GF-D8 (cell line): ENCODE measurements at regions not wholly inside any gene's neighbourhood (a gene's known extent, or its start where the extent isn't known, plus 50 kb on each side); places are given as distances from the start of the nearest gene placed in this dataset.

Experiments used
- DNase-seq: peaks from one replicate; lab custom pipeline; 2025; lab: John Stamatoyannopoulos, UW

GRCh38 chr4:14446311-14446710 is 556.0 kb upstream of the CPEB2 start:
- DNase-seq: no peak

GRCh38 chr4:14446904-14447303 is 555.4 kb upstream of the CPEB2 start:
- no peak for DNase-seq

- no peak for DNase-seq
These were observed 553.0 kb upstream of the CPEB2 start for GRCh38 chr4:14449308-14449707.

- no peak for DNase-seq
These were observed 550.3 kb upstream of the CPEB2 start for GRCh38 chr4:14452001-14452400.

- DNase-seq: no peak
These were observed 549.5 kb upstream of the CPEB2 start for GRCh38 chr4:14452764-14453163.

GRCh38 chr4:14458463-14458862 is 543.8 kb upstream of the CPEB2 start:
- no peak for DNase-seq

- no peak for DNase-seq
These were observed 537.2 kb upstream of the CPEB2 start for GRCh38 chr4:14465057-14465456.

GRCh38 chr4:14465507-14465906 is 536.8 kb upstream of the CPEB2 start:
- DNase-seq: no peak

GRCh38 chr4:14478504-14478903 is 523.8 kb upstream of the CPEB2 start:
- no peak for DNase-seq

- no peak for DNase-seq
These were observed 505.9 kb upstream of the CPEB2 start for GRCh38 chr4:14496408-14496807.

GRCh38 chr4:14496969-14497368 is 505.3 kb upstream of the CPEB2 start:
- no peak for DNase-seq

GRCh38 chr4:14504162-14504561 is 498.1 kb upstream of the CPEB2 start:
- no peak for DNase-seq

- DNase-seq: no peak
These were observed 488.8 kb upstream of the CPEB2 start for GRCh38 chr4:14513471-14513870.

- no peak for DNase-seq
These were observed 486.7 kb upstream of the CPEB2 start for GRCh38 chr4:14515556-14515955.

GRCh38 chr4:14518136-14518535 is 484.1 kb upstream of the CPEB2 start:
- no peak for DNase-seq

- no peak for DNase-seq
These were observed 482.1 kb upstream of the CPEB2 start for GRCh38 chr4:14520171-14520570.

- no peak for DNase-seq
These were observed 478.0 kb upstream of the CPEB2 start for GRCh38 chr4:14524276-14524675.

GRCh38 chr4:14528918-14529317 is 473.4 kb upstream of the CPEB2 start:
- DNase-seq: no peak

GRCh38 chr4:14529653-14530052 is 472.6 kb upstream of the CPEB2 start:
- no peak for DNase-seq

- no peak for DNase-seq
These were observed 469.8 kb upstream of the CPEB2 start for GRCh38 chr4:14532436-14532835.

- no peak for DNase-seq
These were observed 463.0 kb upstream of the CPEB2 start for GRCh38 chr4:14539246-14539645.

GRCh38 chr4:14545163-14545562 is 457.1 kb upstream of the CPEB2 start:
- DNase-seq: no peak

GRCh38 chr4:14545807-14546206 is 456.5 kb upstream of the CPEB2 start:
- DNase-seq: no peak

- DNase-seq: no peak
These were observed 450.2 kb upstream of the CPEB2 start for GRCh38 chr4:14552119-14552518.

- no peak for DNase-seq
These were observed 442.6 kb upstream of the CPEB2 start for GRCh38 chr4:14559646-14560045.
